Retinal pigment epithelial cell (primary cell): ENCODE measurements at regions not wholly inside any gene's neighbourhood (a gene's known extent, or its start where the extent isn't known, plus 50 kb on each side); places are given as distances from the start of the nearest gene placed in this dataset.

Source experiments
- DNase-seq: peaks from one replicate; pipeline ENCODE4 v3.0.0-alpha.2; 2010; ENCODE audit warnings: low read depth
- H3K4me3 ChIP-seq: 2 replicates; pipeline ENCODE4 v1.5.1; 2011; ENCODE audit warnings: mild to moderate bottlenecking, low read length, control low read depth, moderate library complexity
- TF ChIP-seq, protein P1 (sequence below): conservative IDR thresholded peaks from 2 replicates; pipeline ENCODE4 v1.5.1; 2011; ENCODE audit warnings: low read depth, low read length, control low read depth, inconsistent platforms

DNA sequence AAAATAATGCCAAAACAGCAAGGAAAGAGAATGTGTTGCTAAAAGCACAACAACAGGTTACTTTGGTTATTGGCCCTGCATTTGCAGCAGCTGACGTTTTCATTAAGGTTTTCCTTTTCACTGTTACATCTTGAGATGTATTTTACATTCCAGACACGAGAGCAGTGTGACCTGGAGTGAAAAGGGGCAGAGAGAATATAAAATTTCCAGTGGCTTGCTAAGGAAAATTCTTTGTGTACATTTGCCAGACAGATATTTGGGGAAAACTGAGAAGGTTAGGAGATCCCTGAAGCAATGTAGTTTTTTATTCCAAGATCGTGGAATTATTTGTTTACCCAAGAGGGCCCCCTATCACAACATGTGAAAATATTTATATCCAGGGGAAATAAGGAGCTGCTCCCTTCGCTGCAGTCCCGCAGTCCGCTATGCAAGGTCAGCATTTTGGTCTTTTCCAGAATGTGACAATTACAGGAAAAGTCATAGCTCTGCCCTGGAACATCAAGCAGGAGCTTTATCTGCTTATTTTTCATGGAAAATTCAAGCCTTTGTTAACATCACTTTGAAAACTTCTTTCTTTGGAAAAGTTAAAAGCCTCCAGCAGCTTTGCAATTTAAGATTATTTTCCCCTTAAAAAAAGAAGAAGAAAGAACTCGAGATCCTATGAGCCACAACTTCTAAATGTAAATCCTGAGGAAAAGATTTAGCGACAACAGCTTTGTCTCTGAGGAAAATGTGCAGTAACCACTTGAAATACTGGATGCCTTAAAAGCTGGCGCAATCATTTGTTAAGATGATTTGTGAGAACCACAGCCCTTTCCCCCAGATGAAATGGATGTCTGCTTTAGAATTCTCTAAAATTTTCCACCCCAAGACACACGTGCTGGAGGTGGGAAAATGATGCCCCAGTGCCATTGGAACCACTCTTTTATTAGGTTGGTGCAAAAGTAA, 256.4 kb upstream of the TPM1 start:
- no peak overlapping the region for H3K4me3 ChIP-seq
- no peak for DNase-seq
- TF ChIP-seq, protein P1, sequence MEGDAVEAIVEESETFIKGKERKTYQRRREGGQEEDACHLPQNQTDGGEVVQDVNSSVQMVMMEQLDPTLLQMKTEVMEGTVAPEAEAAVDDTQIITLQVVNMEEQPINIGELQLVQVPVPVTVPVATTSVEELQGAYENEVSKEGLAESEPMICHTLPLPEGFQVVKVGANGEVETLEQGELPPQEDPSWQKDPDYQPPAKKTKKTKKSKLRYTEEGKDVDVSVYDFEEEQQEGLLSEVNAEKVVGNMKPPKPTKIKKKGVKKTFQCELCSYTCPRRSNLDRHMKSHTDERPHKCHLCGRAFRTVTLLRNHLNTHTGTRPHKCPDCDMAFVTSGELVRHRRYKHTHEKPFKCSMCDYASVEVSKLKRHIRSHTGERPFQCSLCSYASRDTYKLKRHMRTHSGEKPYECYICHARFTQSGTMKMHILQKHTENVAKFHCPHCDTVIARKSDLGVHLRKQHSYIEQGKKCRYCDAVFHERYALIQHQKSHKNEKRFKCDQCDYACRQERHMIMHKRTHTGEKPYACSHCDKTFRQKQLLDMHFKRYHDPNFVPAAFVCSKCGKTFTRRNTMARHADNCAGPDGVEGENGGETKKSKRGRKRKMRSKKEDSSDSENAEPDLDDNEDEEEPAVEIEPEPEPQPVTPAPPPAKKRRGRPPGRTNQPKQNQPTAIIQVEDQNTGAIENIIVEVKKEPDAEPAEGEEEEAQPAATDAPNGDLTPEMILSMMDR = no peak

DNA sequence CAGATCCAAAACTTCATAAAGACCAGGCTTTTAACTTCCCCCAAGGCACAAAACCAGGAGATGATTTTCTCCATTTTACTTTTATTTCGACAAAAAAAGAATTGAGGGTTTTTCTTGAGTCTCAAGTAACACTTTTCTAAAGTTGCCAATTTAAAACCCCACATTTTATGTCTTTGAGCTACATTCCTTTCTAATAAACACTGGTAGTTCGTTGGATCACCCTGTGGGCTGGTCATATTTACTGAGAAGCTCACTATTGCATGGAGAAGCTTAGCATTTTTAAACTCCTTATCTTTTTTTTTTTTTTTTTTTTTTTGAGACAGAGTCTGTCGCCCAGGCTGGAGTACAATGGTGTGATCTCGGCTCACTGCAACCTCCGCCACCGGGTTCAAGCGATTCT, 255.1 kb upstream of the TPM1 start:
- no peak for DNase-seq
- TF ChIP-seq, protein P1 = no peak
- no peak overlapping the region for H3K4me3 ChIP-seq

DNA sequence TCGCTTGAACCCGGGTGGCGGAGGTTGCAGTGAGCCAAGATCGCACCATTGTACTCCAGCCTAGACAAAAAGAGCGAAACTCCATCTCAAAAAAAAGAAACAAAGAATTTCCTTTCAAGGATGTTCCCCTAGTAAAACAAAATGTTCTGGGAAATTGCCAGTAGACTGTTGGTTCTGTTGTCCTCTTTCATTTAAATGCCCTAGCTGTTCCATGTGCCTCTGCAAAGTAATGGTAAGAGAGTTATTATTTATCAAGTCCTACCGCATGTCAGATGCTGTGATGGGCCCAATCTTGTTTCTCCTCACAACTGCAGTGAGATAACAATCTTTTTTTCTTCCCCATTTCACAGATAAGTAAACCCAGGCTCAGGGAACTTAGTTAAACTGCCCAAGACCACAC, 254.3 kb upstream of the TPM1 start:
- DNase-seq = no peak
- TF ChIP-seq, protein P1 = no peak
- no peak overlapping the region for H3K4me3 ChIP-seq

DNA sequence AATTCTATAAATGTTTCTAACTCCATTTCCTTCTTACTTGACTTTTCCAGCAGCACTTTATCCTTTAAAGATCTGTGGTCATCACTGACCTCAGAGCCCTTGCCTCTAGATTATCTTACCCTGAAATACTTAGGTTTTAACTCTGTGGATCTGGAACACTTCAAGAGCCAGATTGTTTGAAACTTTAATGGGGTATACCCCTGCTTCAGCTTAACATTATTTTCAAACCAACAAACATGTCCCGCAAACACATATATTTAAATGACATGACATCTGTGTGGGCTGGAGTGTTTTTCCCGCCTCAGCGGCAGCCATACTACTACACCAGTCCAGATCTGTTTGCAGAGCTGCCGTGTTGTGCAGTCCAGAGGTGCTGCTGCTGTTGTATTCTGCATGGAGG, 252.0 kb upstream of the TPM1 start:
- TF ChIP-seq, protein P1 = no peak
- DNase-seq = no peak
- no peak overlapping the region for H3K4me3 ChIP-seq

DNA sequence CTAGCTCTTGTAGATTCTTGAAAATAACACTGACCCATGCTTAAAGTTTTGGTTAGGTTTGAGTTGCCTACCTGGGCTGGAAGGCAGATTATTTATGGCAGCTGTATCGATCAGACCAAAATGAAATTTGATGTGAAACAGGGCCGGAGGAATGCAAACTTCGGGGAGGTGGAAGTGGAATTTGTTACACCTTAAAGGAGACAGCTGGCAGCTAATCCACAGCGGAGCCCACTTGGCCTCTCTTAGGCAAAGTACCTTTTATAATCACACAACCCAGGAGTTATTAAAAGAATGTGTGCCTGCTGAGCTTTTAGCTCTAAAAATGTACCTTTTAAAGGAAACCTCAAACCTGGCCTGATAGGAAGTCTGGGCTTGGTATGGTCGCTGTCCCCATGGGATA, 250.9 kb upstream of the TPM1 start:
- H3K4me3 ChIP-seq = no peak overlapping the region
- TF ChIP-seq, protein P1 = no peak
- DNase-seq = no peak

DNA sequence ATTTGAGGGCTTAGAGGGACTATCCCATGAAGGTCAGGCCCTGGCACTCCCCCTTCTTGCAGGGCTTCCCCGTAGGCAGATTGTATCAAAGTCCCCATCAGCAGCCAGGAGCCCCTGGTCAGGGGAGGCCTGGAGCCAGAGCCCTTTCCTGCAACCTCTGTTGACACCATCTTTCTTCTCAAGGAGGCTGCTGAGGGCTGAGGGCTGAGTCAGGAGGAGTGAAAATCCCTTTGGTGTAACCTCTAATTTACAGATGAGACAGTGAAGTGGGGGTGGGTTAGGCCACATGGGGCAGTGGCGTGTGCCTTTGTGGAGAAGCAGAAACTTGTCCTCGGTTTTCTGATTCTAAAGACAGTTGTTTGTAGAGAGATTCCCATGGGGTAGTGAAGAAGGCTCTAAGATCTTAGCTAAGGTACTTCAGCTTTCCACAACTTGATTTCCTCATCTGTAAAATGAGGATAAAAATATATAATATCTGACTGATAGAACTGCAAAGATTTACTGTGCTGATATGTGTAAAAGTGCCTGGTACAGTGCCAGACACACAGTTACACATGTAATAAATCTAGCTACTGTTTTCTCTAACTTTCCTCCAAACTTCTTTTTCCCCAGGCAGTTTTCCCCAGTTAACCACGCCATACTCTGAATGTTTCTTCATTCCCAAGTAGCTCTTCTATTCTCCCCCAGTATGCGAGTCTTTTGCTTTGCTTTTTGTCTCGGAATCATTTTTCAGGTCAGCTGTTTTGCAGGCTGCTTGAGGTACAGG, 249.4 kb upstream of the TPM1 start:
- DNase-seq = no peak
- TF ChIP-seq, protein P1 = no peak
- no peak overlapping the region for H3K4me3 ChIP-seq
